Hypothalamus (tissue), 51 donors: ENCODE measurements at regions not wholly inside any gene's neighbourhood (a gene's known extent, or its start where the extent isn't known, plus 50 kb on each side); places are given as distances from the start of the nearest gene placed in this dataset.

Experiments used
- DNase-seq, 51 donors: peaks; one replicate each; lab custom pipeline; 2025; lab: John Stamatoyannopoulos, UW

DNA sequence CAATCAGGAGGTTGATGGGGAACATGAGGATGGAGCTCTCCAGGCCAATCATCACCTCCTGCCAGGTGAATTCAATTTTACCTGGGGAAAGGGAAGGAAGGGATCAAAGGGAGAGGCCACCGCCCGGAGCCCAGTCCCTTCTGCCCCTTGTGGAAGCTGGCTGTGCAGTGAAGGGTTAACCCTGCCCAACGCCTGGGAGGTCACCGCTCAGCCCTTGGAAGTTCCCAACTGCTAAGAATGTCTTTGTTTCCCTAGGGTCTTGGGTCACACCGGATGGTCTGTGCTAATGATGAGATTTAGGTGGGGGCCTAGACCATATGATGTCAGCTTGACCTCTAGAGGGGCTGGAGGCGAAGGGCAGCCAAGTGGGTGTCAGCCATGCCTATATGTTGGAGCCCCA is 52.1 kb upstream of the GCSH start:
- DNase-seq: no peak
